ENCODE measurements at regions not wholly inside any gene's neighbourhood (a gene's known extent, or its start where the extent isn't known, plus 50 kb on each side); places are given as distances from the start of the nearest gene placed in this dataset.
A peak's percentile ranks its signal among the peaks of the same experiment; 100 is the strongest.
"Not testable (repeated sequence)": the region's sequence is repeated elsewhere in the genome, so short reads cannot be mapped to it uniquely, and the experiment has no call there.

- no peak for DNase-seq (ENCODE audit: low read depth)
Observed at GRCh38 chr19:28744014-28744413, 468.9 kb downstream of the UQCRFS1 start.

- peak; percentile 23 for DNase-seq (ENCODE audit: low read depth)
Observed at GRCh38 chr19:28737021-28737895, 475.7 kb downstream of the UQCRFS1 start.

- no peak for DNase-seq (ENCODE audit: low read depth)
Observed at GRCh38 chr19:28736528-28736927, 476.4 kb downstream of the UQCRFS1 start.

GRCh38 chr19:28731577-28731976 is 481.4 kb downstream of the UQCRFS1 start:
- no peak for DNase-seq (ENCODE audit: low read depth)

- no peak for DNase-seq (ENCODE audit: low read depth)
Observed at GRCh38 chr19:28730791-28731512, 482.0 kb downstream of the UQCRFS1 start.

- no peak for DNase-seq (ENCODE audit: low read depth)
Observed at GRCh38 chr19:28727480-28728159, 485.3 kb downstream of the UQCRFS1 start.

- no peak for DNase-seq (ENCODE audit: low read depth)
Observed at GRCh38 chr19:28726533-28727479, 486.1 kb downstream of the UQCRFS1 start.

GRCh38 chr19:28718909-28719308 is 494.0 kb downstream of the UQCRFS1 start:
- DNase-seq (ENCODE audit: low read depth), result no peak

GRCh38 chr19:28715157-28715556 is 497.8 kb downstream of the UQCRFS1 start:
- DNase-seq (ENCODE audit: low read depth), result no peak

GRCh38 chr19:28711411-28711810 is 501.5 kb downstream of the UQCRFS1 start:
- DNase-seq (ENCODE audit: low read depth), result no peak

GRCh38 chr19:28710278-28710677 is 502.7 kb downstream of the UQCRFS1 start:
- peak; percentile 52 for DNase-seq (ENCODE audit: low read depth)

- no peak for DNase-seq (ENCODE audit: low read depth)
Observed at GRCh38 chr19:28706693-28707092, 506.3 kb downstream of the UQCRFS1 start.

- peak; percentile 52 for DNase-seq (ENCODE audit: low read depth)
Observed at GRCh38 chr19:28705008-28705407, 507.9 kb downstream of the UQCRFS1 start.

GRCh38 chr19:28703400-28703956 is 509.5 kb downstream of the UQCRFS1 start:
- no peak for DNase-seq (ENCODE audit: low read depth)

GRCh38 chr19:28701491-28701890 is 511.5 kb downstream of the UQCRFS1 start:
- no peak for DNase-seq (ENCODE audit: low read depth)

- DNase-seq (ENCODE audit: low read depth), result no peak
Observed at GRCh38 chr19:28700176-28700575, 512.8 kb downstream of the UQCRFS1 start.

GRCh38 chr19:28697308-28697707 is 515.6 kb downstream of the UQCRFS1 start:
- no peak for DNase-seq (ENCODE audit: low read depth)

GRCh38 chr19:28694812-28695211 is 518.1 kb downstream of the UQCRFS1 start:
- DNase-seq (ENCODE audit: low read depth), result no peak

GRCh38 chr19:28691683-28692082 is 521.3 kb downstream of the UQCRFS1 start:
- DNase-seq (ENCODE audit: low read depth), result no peak

GRCh38 chr19:28689464-28689863 is 523.5 kb downstream of the UQCRFS1 start:
- DNase-seq (ENCODE audit: low read depth), result not testable (repeated sequence)

GRCh38 chr19:28687296-28687695 is 525.7 kb downstream of the UQCRFS1 start:
- DNase-seq (ENCODE audit: low read depth), result no peak

Measured in fibroblast of gingiva (primary cell).